ENCODE measurements at regions not wholly inside any gene's neighbourhood (a gene's known extent, or its start where the extent isn't known, plus 50 kb on each side); places are given as distances from the start of the nearest gene placed in this dataset.

DNA sequence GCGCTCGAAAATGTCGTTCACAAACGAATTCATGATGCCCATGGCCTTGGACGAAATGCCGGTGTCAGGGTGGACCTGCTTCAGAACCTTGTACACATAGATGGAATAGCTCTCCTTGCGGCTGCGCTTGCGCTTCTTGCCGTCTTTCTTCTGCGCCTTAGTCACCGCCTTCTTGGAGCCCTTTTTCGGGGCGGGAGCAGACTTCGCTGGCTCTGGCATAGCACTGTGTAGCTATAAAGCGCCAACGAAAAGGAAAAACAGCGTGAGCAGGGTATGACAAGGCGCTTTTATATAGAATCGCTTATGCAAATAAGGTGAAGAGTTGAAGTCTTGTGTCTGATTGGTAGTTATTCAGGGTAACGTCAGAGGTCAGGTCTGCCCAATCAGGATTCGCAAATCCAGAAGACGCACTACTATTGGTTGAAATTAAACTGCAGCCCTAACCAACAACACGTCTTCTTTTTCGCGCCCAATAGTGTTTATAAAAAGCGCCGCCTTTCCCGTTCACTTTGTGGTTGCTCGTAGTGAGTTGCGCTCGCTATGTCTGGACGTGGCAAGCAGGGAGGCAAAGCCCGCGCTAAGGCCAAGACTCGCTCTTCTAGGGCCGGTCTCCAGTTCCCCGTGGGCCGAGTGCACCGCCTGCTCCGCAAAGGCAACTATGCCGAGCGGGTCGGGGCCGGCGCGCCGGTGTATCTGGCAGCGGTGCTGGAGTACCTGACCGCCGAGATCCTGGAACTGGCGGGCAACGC, 114.8 kb upstream of the PRSS16 start:
- under 1% methylated on average over 51 of the region's 53 CpGs for WGBS (ENCODE audit: insufficient coverage)
- Mint-ChIP-seq H3K4me3 (no peak overlapping the region), H3K9me3 (peaks cover 0 to 8% (median 5%) of the 10 kb centered on the region in 7 donors), H3K27me3 (ENCODE audit: low read depth in 3 of 3) (peaks cover 0 to 1% (median 1%) of the 10 kb centered on the region in 3 donors), H3K27ac (no peak overlapping the region), H3K36me3 (no peaks in the 10 kb centered on the region), H3K4me1 (peaks cover 9% of the 10 kb centered on the region)
- H2AFZ ChIP-seq (ENCODE audit: insufficient read depth, low read depth, low read length, poor library complexity, severe bottlenecking) = peak overlapping the region; percentile 79
- no peaks in the 10 kb centered on the region for H3K27me3 ChIP-seq (ENCODE audit: control insufficient read depth in 2 of 2, insufficient read depth in 2 of 2, low read length in 2 of 2)
- H3K4me3 ChIP-seq (replicated peaks in 1 of 3; ENCODE audit: low read depth in 2 of 3, low read length in 3 of 3) = peak overlapping the region; percentile 33 to 75 (median 58)
- H3K4me1 ChIP-seq (ENCODE audit: control insufficient read depth in 1 of 2, insufficient read depth in 2 of 2, low read length in 2 of 2) = peaks cover 30 to 51% of the 10 kb centered on the region in 2 donors
- no peaks in the 10 kb centered on the region for H4K20me1 ChIP-seq (ENCODE audit: insufficient read depth, low read length)
- peaks cover 0 to 9% of the 10 kb centered on the region in 2 donors for H3K9me3 ChIP-seq (replicated peaks in 1 of 2; ENCODE audit: control insufficient read depth in 1 of 2, insufficient read depth in 1 of 2, low read length in 2 of 2)
- peak overlapping the region; percentile 48 for H3K9ac ChIP-seq (ENCODE audit: insufficient read depth, low read length, poor library complexity, severe bottlenecking)
- H3K27ac ChIP-seq (ENCODE audit: low read depth in 1 of 2, low read length in 2 of 2) = peak overlapping the region; percentile 74 to 75
- no peak for TF ChIP-seq CTCF (IDR thresholded peaks at IDR 0.05)
- peak overlapping the region; percentile 80 for H3K4me2 ChIP-seq (replicated peaks; ENCODE audit: extremely low read depth, low read length, poor library complexity, severe bottlenecking)
- intact Hi-C loops (cut with micrococcal nuclease) = loop anchor here (2.0 to 10.0 kb wide), 6 partner anchors 14 to 1202 kb away; partner anchors contain the start of genes ZNF184 (in 1 of the 2) and ZSCAN31 (in 1 of the 2)
- no peaks in the 10 kb centered on the region for H3K36me3 ChIP-seq (replicated peaks in 1 of 2; ENCODE audit: control insufficient read depth in 1 of 2, insufficient read depth in 2 of 2, low read length in 2 of 2)
- no peaks in the 10 kb centered on the region for H3K79me2 ChIP-seq (ENCODE audit: insufficient read depth, low read length)
- DNase-seq = peak; percentile 97 to 98 (median 98)

DNA sequence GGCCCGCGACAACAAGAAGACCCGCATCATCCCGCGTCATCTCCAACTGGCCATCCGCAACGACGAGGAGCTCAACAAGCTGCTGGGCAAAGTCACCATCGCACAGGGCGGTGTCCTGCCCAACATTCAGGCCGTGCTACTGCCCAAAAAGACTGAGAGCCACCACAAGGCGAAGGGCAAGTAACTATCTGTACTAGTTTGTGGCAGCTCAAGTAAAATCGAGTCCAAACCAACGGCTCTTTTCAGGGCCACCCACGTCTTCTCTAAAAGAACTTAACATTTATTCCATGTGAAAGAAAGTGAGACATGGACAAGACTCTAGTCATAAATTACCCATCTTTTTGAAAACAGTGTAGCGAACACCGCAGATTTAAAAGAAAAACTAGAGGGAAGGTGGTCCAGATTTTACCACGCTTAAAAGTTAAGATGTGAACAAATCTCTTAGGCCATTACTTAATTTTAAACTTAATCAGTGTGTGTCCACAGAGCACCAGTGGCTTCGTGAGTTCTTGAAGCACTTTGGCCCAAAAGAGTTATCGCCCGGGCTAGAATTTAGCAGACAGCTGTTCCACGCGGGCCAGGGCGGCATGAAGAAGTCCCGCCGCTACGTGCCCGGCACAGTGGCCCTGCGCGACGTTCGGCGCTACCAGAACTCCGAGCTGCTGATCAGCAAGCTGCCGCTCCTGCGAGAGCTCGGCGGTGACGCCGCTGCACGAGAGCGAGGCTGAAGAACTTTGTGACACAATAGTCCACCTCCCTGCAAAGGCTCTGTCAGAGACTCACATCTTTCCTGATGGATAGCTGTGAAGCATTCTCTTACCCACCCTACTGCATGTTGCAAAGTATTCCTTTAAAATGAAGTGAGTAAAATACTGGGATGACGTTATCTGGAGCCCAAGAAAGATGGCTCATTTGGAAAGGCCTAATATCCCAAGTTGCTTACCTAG, 113.9 kb upstream of the PRSS16 start:
- Histone ChIP-seq H4K20me1 (ENCODE audit: insufficient read depth, low read length) (no peaks in the 10 kb centered on the region), H3K4me2 (replicated peaks; ENCODE audit: extremely low read depth, low read length, poor library complexity, severe bottlenecking) (peak overlapping the region; percentile 80), H3K9ac (ENCODE audit: insufficient read depth, low read length, poor library complexity, severe bottlenecking) (peak overlapping the region; percentile 48), H3K9me3 (replicated peaks in 1 of 2; ENCODE audit: control insufficient read depth in 1 of 2, insufficient read depth in 1 of 2, low read length in 2 of 2) (peaks cover 0 to 9% of the 10 kb centered on the region in 2 donors), H3K27me3 (ENCODE audit: control insufficient read depth in 2 of 2, insufficient read depth in 2 of 2, low read length in 2 of 2) (no peaks in the 10 kb centered on the region), H3K27ac (ENCODE audit: low read depth in 1 of 2, low read length in 2 of 2) (peak overlapping the region; percentile 74 to 75), H3K4me3 (replicated peaks in 1 of 3; ENCODE audit: low read depth in 2 of 3, low read length in 3 of 3) (peak overlapping the region; percentile 33 to 75 (median 58)), H2AFZ (ENCODE audit: insufficient read depth, low read depth, low read length, poor library complexity, severe bottlenecking) (peak overlapping the region; percentile 79), H3K79me2 (ENCODE audit: insufficient read depth, low read length) (no peaks in the 10 kb centered on the region), H3K36me3 (replicated peaks in 1 of 2; ENCODE audit: control insufficient read depth in 1 of 2, insufficient read depth in 2 of 2, low read length in 2 of 2) (no peaks in the 10 kb centered on the region), H3K4me1 (ENCODE audit: control insufficient read depth in 1 of 2, insufficient read depth in 2 of 2, low read length in 2 of 2) (peaks cover 30 to 56% of the 10 kb centered on the region in 2 donors)
- WGBS (ENCODE audit: insufficient coverage) = 0% methylated on average over 35 of the region's 43 CpGs
- no peak for TF ChIP-seq CTCF (IDR thresholded peaks at IDR 0.05)
- peaks cover 0 to 8% (median 5%) of the 10 kb centered on the region in 7 donors for H3K9me3 Mint-ChIP-seq
- H3K4me3 Mint-ChIP-seq = no peak overlapping the region
- peaks cover 12% of the 10 kb centered on the region for H3K4me1 Mint-ChIP-seq
- peak; percentile 48 to 72 (median 63) for DNase-seq
- peaks cover 0 to 1% (median 1%) of the 10 kb centered on the region in 3 donors for H3K27me3 Mint-ChIP-seq (ENCODE audit: low read depth in 3 of 3)
- H3K36me3 Mint-ChIP-seq = no peaks in the 10 kb centered on the region
- intact Hi-C loops (cut with micrococcal nuclease) = loop anchor here (2.0 to 10.0 kb wide), 6 partner anchors 13 to 1201 kb away; partner anchors contain the start of genes ZNF184 (in 1 of the 2) and ZSCAN31 (in 1 of the 2)
- peak overlapping the region in 4 of 7 donors; percentile 50 to 88 (median 82) for H3K27ac Mint-ChIP-seq
